OCI-LY1 (cell line): ENCODE measurements at regions not wholly inside any gene's neighbourhood (a gene's known extent, or its start where the extent isn't known, plus 50 kb on each side); places are given as distances from the start of the nearest gene placed in this dataset.

Experiments used
- CTCF ChIP-seq: fragments of 200-600 bp; sonication (generic), shearing (Covaris generic); IDR thresholded peaks from 2 replicates; pipeline ENCODE4 v1.5.1; 2017; ENCODE audit warnings: mild to moderate bottlenecking, antibody characterized with exemption, low read length, moderate library complexity, mixed read lengths
- EZH2 ChIP-seq: fragments of 200-600 bp; sonication (generic), shearing (Covaris generic); IDR thresholded peaks from 2 replicates; pipeline ENCODE4 v1.8.0; 2017; ENCODE audit warnings: borderline replicate concordance, mixed run types, mild to moderate bottlenecking, antibody characterized with exemption, low read length, moderate library complexity, mixed read lengths

- no peak for TF ChIP-seq CTCF
- no peak for TF ChIP-seq EZH2
Measured at GRCh38 chr3:160139291-160139690, 85.9 kb upstream of the C3orf80 start.
